Fibroblast of lung (primary cell): ENCODE measurements at regions not wholly inside any gene's neighbourhood (a gene's known extent, or its start where the extent isn't known, plus 50 kb on each side); places are given as distances from the start of the nearest gene placed in this dataset.

ENCODE experiments used
- DNase-seq, 2 donors: peaks; one replicate each; pipeline versions ENCODE4 v3.0.0 to v3.0.0-alpha.2; 2010; ENCODE audit warnings: low read depth in 2 of 2
- H2AFZ ChIP-seq: 2 replicates; pipeline ENCODE4 v1.5.1; 2012; ENCODE audit warnings: low read length, control low read depth, inconsistent platforms
- H3K27ac ChIP-seq: 2 replicates; pipeline ENCODE4 v1.5.1; 2011; ENCODE audit warnings: low read length, control low read depth; ENCODE audit not compliant: insufficient read depth
- H3K27me3 ChIP-seq: 2 replicates; pipeline ENCODE4 v1.5.1; 2011; ENCODE audit warnings: mild to moderate bottlenecking, low read length; ENCODE audit not compliant: control insufficient read depth, insufficient read depth
- H3K36me3 ChIP-seq: 2 replicates; pipeline ENCODE4 v1.5.1; 2011; ENCODE audit warnings: low read length; ENCODE audit not compliant: control insufficient read depth, insufficient read depth
- H3K4me1 ChIP-seq: 2 replicates; pipeline ENCODE4 v1.5.1; 2011; ENCODE audit warnings: low read length; ENCODE audit not compliant: control insufficient read depth, insufficient read depth; ENCODE audit errors: extremely low read depth
- H3K4me2 ChIP-seq: 2 replicates; pipeline ENCODE4 v1.5.1; 2011; ENCODE audit warnings: low read length, control low read depth; ENCODE audit not compliant: insufficient read depth; ENCODE audit errors: extremely low read depth
- H3K4me3 ChIP-seq, 4 experiments: fragments of 200-600 bp in 1 of 4; sonication (generic) in 1 of 4; replicated peaks in 1 of 4; 2 replicates each; pipeline ENCODE4 v1.5.1; 2011 to 2016; ENCODE audit warnings: low read length in 4 of 4, low read depth in 3 of 4, mild to moderate bottlenecking in 3 of 4, control low read depth in 2 of 4, inconsistent platforms in 1 of 4, mixed read lengths in 1 of 4; ENCODE audit not compliant: insufficient read depth in 1 of 4; ENCODE audit errors: control extremely low read depth in 1 of 4
- H3K79me2 ChIP-seq: 2 replicates; pipeline ENCODE4 v1.5.1; 2012; ENCODE audit warnings: mild to moderate bottlenecking, low read length, inconsistent platforms; ENCODE audit not compliant: control insufficient read depth, insufficient read depth
- H3K9ac ChIP-seq: 2 replicates; pipeline ENCODE4 v1.5.1; 2011; ENCODE audit warnings: mild to moderate bottlenecking, low read length, control low read depth; ENCODE audit not compliant: insufficient read depth
- H3K9me3 ChIP-seq: 2 replicates; pipeline ENCODE4 v1.5.1; 2012; ENCODE audit warnings: low read depth, low read length; ENCODE audit not compliant: control insufficient read depth, insufficient read depth
- H4K20me1 ChIP-seq: 2 replicates; pipeline ENCODE4 v1.5.1; 2011; ENCODE audit warnings: low read length; ENCODE audit not compliant: control insufficient read depth, insufficient read depth; ENCODE audit errors: extremely low read depth
- CTCF ChIP-seq, 2 donors: IDR thresholded peaks in 1 of 2; conservative IDR thresholded peaks in 1 of 2; 1 replicate in 1 of 2; 2 replicates in 1 of 2; pipeline ENCODE4 v1.5.1; 2011 to 2012; ENCODE audit warnings: low read length in 2 of 2, control low read depth in 1 of 2, inconsistent platforms in 1 of 2, low read depth in 1 of 2, mild to moderate bottlenecking in 1 of 2
- EZH2 ChIP-seq: IDR thresholded peaks from 2 replicates; pipeline ENCODE4 v1.5.1; 2012; ENCODE audit warnings: low read length, control low read depth, mild to moderate bottlenecking; ENCODE audit errors: missing control alignments

GRCh38 chr2:220117025-220117424, 489.6 kb downstream of the SLC4A3 start:
- Histone ChIP-seq H3K9me3 (no peaks in the 10 kb centered on the region), H2AFZ (no peak overlapping the region), H3K27ac (no peak overlapping the region), H3K4me3 (no peak overlapping the region), H3K9ac (no peak overlapping the region), H3K79me2 (no peaks in the 10 kb centered on the region), H3K36me3 (no peaks in the 10 kb centered on the region), H3K27me3 (no peaks in the 10 kb centered on the region), H3K4me1 (no peaks in the 10 kb centered on the region), H4K20me1 (no peaks in the 10 kb centered on the region), H3K4me2 (no peak overlapping the region)
- DNase-seq: no peak
- TF ChIP-seq EZH2: no peak
- no peak for TF ChIP-seq CTCF (conservative IDR thresholded peaks at IDR 0.05 in 1 of 2, IDR thresholded peaks at IDR 0.05 in 1 of 2; ENCODE audit: low read depth in 1 of 2, low read length in 2 of 2)

GRCh38 chr2:220120041-220120440, 492.6 kb downstream of the SLC4A3 start:
- Histone ChIP-seq H3K9ac (no peak overlapping the region), H3K27ac (no peak overlapping the region), H4K20me1 (no peaks in the 10 kb centered on the region), H3K4me3 (no peak overlapping the region), H3K4me2 (no peak overlapping the region), H3K79me2 (no peaks in the 10 kb centered on the region), H3K4me1 (no peaks in the 10 kb centered on the region), H3K36me3 (no peaks in the 10 kb centered on the region), H2AFZ (no peak overlapping the region), H3K9me3 (no peaks in the 10 kb centered on the region), H3K27me3 (no peaks in the 10 kb centered on the region)
- TF ChIP-seq EZH2 (no peak), CTCF (conservative IDR thresholded peaks at IDR 0.05 in 1 of 2, IDR thresholded peaks at IDR 0.05 in 1 of 2; ENCODE audit: low read depth in 1 of 2, low read length in 2 of 2) (no peak)
- DNase-seq: no peak

GRCh38 chr2:220123751-220124150, 496.3 kb downstream of the SLC4A3 start:
- Histone ChIP-seq H3K4me2 (no peak overlapping the region), H2AFZ (no peak overlapping the region), H3K4me1 (no peaks in the 10 kb centered on the region), H3K4me3 (no peak overlapping the region), H3K79me2 (no peaks in the 10 kb centered on the region), H3K9me3 (no peaks in the 10 kb centered on the region), H4K20me1 (no peaks in the 10 kb centered on the region), H3K27me3 (no peaks in the 10 kb centered on the region), H3K36me3 (no peaks in the 10 kb centered on the region), H3K9ac (no peak overlapping the region), H3K27ac (no peak overlapping the region)
- TF ChIP-seq CTCF (conservative IDR thresholded peaks at IDR 0.05 in 1 of 2, IDR thresholded peaks at IDR 0.05 in 1 of 2; ENCODE audit: low read depth in 1 of 2, low read length in 2 of 2): no peak
- TF ChIP-seq EZH2: no peak
- no peak for DNase-seq
